ENCODE measurements at regions not wholly inside any gene's neighbourhood (a gene's known extent, or its start where the extent isn't known, plus 50 kb on each side); places are given as distances from the start of the nearest gene placed in this dataset.

- no peak for DNase-seq
Observed at GRCh38 chr5:77569409-77569808, 69.1 kb downstream of the OTP start.

- DNase-seq: no peak
Observed at GRCh38 chr5:77568555-77568954, 70.0 kb downstream of the OTP start.

- no peak for DNase-seq
Observed at GRCh38 chr5:77568082-77568481, 70.4 kb downstream of the OTP start.

GRCh38 chr5:77563475-77563874, 71.4 kb upstream of the WDR41 start:
- peak; percentile 12 for DNase-seq

GRCh38 chr5:77561965-77562364, 69.8 kb upstream of the WDR41 start:
- DNase-seq: no peak

- DNase-seq: peak; percentile 37
Observed at GRCh38 chr5:77560677-77561263, 68.7 kb upstream of the WDR41 start.

GRCh38 chr5:77558266-77558665, 66.2 kb upstream of the WDR41 start:
- DNase-seq: no peak

GRCh38 chr5:77550406-77550805, 58.3 kb upstream of the WDR41 start:
- no peak for DNase-seq

- no peak for DNase-seq
Observed at GRCh38 chr5:77545285-77545684, 53.2 kb upstream of the WDR41 start.
